Activated effector memory CD4-positive, alpha-beta T cell treated with Interleukin-2 at 50 U/mL for 16 hours (primary cell): ENCODE measurements at regions not wholly inside any gene's neighbourhood (a gene's known extent, or its start where the extent isn't known, plus 50 kb on each side); places are given as distances from the start of the nearest gene placed in this dataset.
"Not testable (repeated sequence)": the region's sequence is repeated elsewhere in the genome, so short reads cannot be mapped to it uniquely, and the experiment has no call there.

Source experiments
- DNase-seq: peaks from one replicate; pipeline ENCODE4 v3.0.0-alpha.2; 2020

DNA sequence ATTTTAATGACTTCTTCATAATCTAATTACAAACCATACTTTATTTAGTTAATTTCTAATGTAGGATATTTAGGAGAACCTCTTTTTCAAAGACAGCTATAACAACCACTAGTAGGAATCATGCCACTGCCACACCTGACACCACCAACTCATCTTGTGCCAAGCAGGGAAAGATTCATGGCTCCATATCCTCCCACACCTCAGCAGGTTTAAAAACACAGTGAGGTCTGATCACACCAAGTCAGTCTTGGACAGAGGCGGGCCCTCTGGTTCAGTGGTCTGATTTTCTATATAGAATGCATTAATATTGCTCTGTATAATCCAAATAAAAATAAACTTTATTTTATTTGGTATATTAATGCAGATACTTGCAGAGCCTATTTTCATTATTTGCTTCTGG lies 227.7 kb upstream of the TTC29 start:
- DNase-seq = no peak

DNA sequence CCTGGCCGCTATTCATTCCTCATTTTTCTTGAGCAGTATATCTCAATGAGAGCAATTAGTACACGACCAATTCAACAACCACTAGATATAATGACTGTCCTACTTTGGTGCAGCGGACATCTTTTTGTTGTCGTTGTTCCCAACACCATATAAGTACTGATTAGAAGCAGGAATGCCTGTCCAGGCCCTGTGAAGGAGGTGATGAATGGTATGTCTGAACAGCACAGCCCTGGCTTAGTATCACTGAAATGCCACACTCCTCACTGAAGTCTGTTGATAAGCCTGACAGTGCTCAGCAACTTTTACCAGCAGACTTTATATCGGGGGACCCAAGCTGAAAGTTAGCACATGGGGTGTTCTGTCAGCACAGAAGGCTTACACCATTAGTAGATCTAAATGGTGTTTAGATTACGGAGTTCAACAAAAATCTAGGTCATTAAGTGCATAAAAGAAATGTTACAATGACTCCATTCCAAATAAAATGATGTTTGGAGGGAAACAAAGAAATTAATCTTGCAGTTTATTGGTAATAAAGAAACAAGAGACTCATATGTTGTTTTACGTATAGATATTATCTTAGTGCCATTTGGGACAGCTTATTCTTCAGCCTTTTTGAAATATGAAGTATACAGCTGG lies 228.3 kb upstream of the TTC29 start:
- no peak for DNase-seq

DNA sequence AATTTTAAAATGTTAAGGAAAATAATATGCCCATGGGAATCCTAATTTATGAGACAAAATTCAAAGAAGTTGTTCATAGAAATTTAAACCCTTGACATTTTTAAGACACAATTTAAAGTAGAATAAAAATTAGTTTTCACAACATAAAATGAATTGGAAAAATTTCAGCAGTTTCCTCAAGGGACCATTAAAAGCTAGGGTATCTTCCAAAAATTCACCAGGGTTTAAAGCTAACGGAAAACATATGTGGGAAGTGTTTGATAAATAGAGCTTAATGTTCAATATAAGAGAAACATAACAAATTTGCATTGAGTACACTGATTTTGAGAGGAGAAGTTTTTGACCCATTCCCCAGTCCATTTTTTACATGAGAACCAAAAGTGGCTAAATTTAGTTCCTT lies 228.9 kb upstream of the TTC29 start:
- no peak for DNase-seq

DNA sequence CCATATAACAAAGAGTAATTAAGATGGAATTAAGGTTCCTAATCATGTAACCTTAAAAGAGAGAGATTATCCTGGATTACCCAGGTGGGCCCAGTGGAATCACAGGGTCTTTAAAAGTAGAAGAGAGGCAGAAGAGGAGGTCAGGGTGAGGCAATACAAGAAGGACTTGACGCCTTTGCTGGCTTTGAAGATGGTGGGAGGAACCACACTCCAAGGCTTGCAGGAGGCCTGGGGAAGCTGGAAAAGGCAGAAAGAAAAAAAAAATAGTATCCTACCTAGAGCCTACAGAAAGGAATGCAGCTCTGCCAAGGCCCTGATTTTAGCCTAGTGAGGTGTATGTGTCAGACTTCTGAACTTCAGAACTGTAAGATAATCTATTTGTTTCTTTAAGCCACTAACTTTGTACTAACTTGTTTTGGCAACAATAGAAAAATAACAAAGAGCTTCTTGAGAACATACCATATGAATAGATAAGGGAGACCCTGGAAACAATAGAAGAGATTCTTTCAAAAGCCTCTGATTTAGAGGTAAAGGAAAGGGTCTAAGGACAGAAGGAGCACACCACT lies 229.9 kb upstream of the TTC29 start:
- DNase-seq = no peak

DNA sequence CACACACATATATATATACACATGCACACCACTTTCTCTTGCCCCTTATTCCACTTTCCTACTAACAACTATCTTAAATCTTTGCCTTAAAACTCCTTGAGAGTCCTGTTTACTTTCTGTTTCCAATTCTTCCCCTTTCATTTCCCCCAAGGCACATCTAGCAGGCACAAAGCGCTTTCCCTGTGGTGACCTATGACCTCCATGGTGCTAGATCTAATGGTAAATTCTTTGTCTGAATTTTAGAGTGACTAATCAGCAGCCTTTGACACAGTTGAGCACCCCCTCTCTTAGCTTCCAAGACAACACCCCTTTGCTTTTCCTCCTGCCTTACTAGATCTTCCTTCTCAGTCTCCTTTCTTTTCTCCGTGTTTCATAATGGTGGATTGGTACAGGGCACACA lies 236.4 kb upstream of the TTC29 start:
- DNase-seq = no peak

DNA sequence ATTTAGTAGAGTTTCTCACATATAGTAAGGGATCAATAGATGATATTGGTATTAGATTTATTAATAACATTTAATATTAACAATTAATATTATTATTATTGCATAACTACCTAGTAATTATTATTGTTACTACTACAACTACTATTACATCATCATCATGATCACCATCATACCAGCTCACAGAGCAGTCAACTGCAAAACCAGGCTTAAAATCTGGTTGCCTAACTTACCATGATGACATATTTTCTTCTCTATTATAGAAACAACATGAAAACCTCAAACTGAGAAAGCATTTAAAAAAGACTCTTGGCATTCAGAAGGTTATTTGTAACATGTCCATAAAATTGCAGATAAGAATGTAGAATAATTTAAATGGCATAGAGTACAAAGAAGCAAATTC lies 247.0 kb upstream of the TTC29 start:
- DNase-seq = no peak

DNA sequence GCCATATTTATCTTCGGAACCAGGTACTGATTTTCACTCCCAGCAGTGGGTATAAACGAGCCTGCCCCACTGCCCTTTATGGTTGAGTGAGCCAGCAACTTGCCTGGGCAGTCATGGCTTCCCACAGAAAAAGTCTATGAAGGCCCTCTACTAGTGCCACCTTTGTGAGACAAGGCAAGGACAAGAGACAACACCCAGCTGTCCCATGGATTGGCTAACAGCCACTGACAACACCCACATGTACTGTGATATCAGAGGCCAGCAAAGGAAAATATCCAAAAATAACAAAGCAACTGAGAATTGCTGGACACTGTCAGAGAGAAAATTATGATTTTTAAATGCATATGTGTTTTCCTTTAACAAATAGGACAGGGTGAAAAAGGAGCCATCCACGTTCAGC lies 248.4 kb upstream of the TTC29 start:
- DNase-seq = no peak

DNA sequence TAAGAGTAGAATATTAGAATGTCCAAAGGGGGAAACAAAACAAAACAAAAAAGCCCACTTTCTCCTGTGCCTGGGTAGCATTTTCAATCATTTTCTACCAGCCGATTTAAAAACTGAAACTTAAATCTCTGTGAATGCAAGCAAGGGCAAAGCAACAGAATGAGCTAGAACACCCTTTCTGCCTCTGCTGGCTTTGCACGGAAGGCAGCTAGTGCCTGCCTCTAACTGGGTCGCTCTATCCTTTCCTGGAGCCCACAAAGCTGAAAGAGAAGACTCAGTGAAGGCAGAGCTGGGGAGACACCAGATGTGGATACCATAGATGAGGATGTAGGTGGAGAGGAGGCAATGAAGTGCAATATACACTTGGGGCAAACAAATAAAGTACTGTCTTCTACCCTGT lies 248.9 kb upstream of the TTC29 start:
- DNase-seq = no peak

DNA sequence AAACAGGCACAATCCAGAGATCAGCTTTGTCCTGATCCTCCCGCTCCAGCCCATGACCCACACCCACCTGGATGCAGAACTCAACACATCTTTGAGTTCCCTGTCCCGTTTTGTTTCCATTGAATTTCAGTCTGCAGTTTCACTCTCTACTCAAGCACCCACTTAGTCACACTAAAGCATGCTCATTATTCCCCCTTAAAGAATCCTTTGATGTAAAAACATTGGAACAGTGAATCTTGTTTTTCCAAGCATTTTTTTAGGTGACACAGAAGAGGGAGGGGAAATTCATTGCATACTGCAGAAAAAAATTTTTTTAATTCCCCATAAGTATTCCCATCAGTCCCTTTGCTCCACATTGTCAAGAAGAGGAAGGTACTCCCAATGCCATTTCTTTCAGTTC lies 249.7 kb upstream of the TTC29 start:
- DNase-seq = no peak

DNA sequence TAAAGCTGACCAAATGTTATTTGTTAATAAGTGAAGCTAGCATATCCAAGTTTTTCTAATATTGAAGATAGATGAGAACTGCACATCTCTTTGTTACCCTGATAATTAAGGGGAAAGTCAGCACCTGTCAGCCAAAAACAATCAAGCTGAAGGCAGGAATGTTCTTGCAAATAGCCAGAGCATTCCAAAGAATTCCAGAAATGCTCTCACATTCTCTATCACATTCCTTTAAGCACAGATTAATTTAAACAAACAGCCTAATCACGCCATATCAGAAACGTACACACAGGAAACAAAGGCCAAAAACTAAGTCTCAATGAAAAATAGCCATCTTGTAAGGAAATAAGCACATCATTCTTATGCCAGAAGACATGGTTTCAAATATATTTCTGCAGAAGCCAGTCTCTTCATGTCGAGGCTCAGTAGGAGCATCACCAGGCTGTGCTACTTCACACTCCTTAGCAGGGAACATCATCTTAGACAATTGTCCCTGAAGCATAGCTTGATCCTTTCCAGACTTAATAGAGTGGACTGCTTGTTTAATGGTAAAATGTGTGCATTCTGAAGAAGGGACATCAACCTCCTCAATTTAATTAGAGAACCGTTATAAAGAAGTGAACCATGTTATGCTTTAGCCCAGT lies 252.9 kb upstream of the TTC29 start:
- no peak for DNase-seq

DNA sequence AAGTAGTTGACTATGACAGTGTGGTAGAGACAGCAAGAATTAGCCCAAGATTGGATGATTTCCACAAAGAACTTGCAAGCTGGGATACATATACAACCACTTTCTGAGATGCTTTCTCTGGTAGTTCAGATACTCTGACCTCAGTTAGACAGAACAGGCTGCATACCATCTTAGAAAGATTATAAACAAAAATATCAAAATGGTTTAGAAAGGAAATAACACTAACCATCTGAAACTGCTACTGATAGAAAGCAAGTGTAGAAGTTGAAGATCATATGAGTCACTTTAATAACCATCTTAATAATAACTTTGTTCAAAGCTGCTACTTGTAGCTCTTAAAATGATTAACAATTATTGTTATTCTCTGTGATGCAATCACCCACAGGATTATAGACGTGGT lies 255.4 kb upstream of the TTC29 start:
- no peak for DNase-seq

DNA sequence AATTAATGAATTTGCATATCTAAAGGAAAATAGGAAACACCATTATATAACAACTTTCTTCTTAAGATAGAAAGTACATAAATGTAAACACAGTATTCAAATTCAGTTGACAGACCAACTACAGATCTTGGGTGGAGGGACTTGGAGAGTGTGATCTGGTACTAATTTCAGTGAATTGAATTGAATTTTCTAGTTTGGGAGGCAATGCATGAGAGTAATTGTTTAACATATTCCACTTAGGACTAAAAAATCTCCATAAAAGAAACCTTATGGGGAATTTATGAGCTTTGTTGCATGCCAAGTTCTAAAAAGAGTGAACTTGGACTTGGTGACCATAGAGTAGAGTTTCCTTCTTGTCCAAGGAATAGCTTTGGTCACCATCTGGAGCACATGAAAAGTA lies 261.1 kb upstream of the TTC29 start:
- DNase-seq = no peak

DNA sequence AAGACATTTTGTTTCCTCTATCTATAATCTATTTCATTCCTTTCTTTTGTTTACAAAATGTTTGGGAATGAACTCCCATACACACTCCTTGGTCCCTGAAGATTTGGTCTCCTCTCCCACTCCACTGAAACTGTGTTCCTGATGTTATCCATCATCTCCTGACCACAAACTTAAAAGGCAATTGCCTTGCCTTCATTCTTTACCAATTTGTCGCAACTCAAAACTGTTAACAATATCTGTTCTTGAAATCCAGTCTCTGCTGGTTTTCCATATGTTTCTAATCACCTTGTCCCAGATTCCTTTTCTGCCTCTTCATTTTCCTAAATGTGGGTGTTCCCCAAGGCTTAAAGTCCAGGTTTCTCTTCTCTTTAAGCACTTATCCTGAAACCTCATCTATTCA lies 262.2 kb upstream of the TTC29 start:
- no peak for DNase-seq

DNA sequence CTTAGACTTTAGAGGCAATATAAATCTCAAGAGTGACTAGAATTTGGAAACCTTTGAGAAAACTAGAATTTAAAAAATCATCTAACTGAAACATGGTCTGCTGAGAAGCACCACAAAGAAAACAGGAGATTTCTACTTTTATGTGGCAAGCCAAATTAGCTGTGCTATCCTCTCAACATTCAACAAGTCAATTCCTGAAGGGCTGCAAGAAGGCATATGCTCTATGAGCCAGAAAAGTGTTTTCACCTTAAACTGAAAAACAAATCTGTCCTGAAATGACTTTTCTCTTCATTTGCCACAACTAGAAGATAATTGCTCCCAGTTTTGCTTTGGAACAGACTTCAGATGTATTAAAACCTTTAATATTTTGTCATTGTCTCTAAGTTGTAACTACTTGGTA lies 263.2 kb upstream of the EDNRA start:
- no peak for DNase-seq

DNA sequence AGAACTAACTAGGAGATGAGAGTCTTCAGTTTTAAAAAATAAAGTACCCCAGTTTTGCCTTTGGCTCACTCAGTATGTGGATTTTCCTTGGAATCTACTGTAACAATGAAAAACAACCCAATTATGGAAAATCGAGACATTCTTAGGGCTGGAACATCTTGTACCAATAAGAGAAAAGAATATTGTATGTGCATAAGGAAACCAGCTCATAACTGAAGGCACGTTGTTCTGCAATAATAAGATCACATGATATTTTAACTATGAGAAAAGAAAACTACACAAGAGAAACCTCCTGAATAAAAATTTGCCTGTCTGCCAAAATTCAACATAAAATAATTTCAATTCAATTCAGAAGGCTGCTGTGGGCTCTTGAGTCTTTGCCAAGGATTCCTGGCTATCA lies 261.8 kb upstream of the EDNRA start:
- no peak for DNase-seq

DNA sequence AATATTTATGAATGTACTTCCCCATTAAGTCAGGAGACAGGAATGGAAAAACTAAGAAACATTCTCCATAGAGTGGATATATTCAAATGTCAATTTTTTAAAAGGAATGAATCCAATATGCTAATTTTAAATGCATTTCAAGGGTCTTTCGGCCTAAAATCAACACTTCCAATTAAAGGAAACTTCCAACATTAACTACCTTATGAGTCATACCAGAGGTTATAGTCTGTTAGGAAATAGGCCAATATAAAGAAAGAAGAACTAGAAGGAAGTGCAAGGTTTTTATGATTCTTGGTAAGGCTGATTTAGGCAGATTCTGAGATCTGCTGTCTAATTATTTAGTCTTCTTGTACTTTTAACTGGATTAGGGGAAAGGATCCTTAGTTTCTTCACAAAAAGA lies 260.1 kb upstream of the EDNRA start:
- DNase-seq = no peak

DNA sequence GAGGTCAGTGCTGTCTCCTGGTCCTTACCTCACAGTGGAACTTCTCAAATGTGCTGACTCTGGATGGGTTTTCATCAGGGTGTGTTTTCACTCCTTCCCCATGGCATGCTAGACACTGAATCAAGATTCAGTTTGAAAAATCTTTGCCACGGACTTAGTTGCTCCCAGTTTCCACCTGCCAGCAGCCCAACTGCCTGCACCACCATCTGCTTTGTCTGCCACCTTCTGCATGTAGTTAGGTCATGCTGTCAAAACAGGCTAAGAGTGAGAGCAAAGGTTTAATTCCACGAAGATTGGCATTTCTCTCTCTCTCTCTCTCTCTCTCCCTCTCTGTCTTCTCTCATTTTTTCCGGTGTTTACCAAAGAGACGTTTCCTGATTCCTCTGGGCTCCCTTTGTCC lies 258.0 kb upstream of the EDNRA start:
- DNase-seq = no peak

DNA sequence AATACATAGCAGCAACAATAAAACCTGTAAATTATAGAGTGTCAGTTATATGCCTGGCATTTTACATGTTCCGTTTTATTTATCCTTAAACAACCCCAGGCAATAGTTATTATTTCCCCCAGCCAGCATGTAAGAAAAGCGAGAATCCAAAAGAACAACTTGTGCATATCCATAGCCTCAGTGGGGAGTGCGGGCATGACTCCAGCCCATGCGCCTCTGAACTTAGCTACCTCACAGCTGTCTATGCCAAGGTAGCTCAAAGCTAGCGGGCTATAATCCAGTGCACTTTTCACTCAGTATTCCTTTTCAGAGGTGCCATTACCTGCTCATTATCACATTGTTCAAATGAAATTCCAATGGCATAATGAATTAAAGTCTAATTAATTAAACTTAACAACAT lies 257.3 kb upstream of the EDNRA start:
- no peak for DNase-seq

DNA sequence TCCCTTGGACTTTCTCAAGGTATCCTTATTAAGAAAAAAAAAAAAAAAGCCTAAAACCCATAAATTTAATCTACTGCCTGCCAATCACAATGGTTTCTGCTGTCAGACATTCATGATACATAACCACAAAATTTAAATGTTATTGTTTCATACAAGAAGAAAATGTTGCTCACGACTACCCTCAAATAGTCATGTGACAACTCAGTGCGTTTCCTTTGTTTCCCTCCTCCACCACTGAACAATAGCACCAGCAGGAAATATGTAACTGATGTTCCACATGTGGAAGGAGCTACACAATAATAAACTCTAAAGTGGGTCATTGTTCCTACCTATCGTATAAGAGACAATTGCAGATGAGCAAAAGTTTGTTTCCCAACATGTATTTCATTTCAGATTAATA lies 244.1 kb upstream of the EDNRA start:
- no peak for DNase-seq

DNA sequence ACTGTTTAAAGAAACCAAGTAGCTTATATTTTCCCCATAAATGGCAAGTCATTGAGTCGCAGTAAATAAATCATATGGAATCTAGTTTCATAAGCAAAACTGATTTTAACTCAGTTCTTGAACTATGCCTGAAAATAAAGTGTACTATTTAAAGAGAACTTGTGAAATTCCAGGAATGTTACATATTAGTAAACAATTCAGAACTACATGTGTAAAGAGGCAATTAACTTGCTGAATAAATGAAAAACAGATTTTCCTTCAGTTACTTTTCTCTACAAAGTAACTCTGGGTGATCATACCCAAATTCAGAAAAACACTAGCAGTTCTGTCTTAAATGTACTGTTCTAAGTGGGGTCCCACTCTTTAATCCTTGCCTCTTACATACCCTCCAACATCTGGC lies 236.1 kb upstream of the EDNRA start:
- DNase-seq = no peak

DNA sequence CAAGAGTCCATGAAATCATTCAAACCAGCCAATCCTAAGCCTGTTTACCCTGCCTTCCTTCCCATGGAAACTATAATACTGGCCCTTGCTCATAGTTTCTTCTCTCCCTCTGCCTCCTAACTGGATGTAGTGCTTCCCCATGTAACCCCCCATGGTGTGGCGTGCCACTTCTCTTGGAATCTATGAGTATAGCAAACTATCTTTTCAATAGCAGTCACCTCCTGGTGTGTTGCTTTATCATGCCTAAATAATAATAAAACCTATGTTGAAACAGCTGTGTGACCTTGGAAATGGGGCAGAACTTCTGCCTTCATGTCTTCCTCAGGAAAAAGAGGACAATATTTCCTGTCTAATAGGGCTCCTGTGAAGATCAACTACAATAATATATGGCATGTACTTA lies 234.8 kb upstream of the EDNRA start:
- DNase-seq = no peak

DNA sequence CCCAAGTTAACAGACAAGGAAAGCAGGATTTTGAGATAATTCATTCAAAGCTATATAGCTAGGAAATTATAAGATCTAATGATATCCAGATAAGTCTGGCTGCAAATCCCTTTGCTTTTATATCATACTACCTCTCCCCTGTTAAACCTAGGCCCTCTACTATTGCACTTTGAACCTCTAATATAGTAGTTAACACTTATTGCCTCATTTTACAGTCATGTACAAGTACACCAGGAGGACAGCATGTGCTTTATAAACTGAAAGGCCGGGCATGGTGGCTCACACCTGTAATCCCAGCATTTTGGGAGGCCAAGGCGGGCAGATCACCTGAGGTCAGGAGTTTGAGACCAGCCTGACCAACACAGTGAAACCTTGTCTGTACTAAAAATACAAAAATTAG lies 234.4 kb upstream of the EDNRA start:
- not testable (repeated sequence) for DNase-seq

DNA sequence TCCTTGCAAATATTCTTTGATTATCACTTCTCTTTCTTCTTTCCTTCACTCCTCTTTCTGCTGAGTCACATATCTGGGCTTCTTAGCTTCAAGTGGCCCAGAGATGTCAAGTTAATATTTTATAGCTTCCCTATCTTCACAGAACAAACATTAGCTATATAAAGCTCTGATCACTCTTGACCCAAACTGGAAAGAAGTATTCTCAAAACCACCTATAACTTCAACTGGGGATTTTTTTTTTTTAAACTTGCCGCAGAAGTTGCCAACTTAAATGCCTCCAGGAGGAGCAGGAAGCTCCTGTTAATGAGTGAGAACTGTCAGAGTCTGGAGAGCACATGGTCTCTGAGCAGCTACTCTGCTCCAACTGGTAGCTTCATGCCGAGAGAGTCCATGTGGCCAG lies 233.3 kb upstream of the EDNRA start:
- no peak for DNase-seq

DNA sequence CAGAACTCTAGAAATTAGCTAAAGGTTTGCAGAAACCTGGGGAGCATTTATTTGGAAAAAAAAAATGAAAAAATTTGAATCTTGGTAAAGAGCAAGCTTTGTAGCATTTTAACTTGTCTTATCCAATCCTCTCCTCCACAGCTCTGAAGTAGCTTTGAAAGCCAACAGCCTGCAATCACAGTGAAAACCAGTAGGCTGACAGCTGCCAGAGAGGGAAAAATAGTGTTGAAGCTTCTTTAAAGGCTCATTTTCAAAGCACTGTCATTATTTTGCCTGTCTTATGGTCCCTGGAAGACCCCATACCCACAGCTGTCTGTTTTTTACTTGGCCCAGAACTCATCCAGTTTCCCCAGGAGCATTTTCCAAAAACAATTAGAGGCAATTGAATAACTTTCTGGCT lies 230.8 kb upstream of the EDNRA start:
- no peak for DNase-seq

DNA sequence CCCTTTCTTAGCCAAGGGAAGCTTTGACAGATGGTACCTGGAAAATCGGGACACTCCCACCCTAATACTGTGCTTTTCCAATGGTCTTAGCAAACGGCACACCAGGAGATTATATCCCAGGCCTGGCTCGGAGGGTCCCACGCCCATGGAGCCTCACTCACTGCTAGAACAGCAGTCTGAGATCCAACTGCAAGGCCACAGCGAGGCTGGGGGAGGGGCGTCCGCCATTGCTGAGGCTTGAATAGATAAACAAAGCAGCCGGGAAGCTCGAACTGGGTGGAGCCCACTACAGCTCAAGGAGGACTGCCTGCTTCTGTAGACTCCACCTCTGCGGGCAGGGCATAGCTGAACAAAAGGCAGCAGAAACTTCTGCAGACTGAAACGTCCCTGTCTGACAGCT lies 225.6 kb upstream of the EDNRA start:
- not testable (repeated sequence) for DNase-seq
